Loucy (cell line): ENCODE measurements at regions not wholly inside any gene's neighbourhood (a gene's known extent, or its start where the extent isn't known, plus 50 kb on each side); places are given as distances from the start of the nearest gene placed in this dataset.

Experiments
- CTCF ChIP-seq: fragments of 200-600 bp; sonication (generic); conservative IDR thresholded peaks from 2 replicates; pipeline ENCODE4 v1.5.1; 2014; ENCODE audit warnings: mild to moderate bottlenecking, antibody characterized with exemption, low read length
- EZH2phosphoT487 ChIP-seq: fragments of 200-600 bp; IDR thresholded peaks from 2 replicates; pipeline ENCODE4 v1.6.1; 2018; ENCODE audit warnings: antibody characterized with exemption, mild to moderate bottlenecking, moderate library complexity, borderline replicate concordance

GRCh38 chr10:8663131-8663530 lies 608.6 kb downstream of the GATA3 start:
- no peak for TF ChIP-seq CTCF
- no peak for TF ChIP-seq EZH2phosphoT487
